ENCODE measurements at regions not wholly inside any gene's neighbourhood (a gene's known extent, or its start where the extent isn't known, plus 50 kb on each side); places are given as distances from the start of the nearest gene placed in this dataset.

DNA sequence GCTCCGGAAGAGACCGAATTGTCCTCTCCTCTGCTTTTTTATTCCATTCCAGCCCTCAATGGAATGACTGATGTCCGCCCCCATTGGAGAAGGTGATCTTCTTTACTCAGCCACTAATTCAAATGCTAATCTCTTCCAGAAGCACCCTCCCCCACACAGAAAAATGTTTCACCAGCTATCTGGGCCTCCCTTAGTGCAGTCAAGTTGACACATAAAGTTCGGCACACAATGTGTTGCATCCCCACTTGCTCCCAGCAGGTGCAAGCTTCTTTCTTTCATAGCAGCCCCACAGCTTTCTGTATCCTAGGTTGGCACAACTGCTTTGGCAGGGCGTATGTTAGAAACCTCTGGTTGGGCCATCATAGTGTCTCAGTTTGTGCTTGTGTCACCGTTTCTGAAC is 73.3 kb upstream of the TLR3 start (continued):
- TF ChIP-seq RXRA (IDR thresholded peaks at IDR 0.05; ENCODE audit: insufficient read depth, low read depth, low read length) (no peak), SIRT6 (IDR thresholded peaks at IDR 0.05; ENCODE audit: low read length) (no peak), RFX5 (IDR thresholded peaks at IDR 0.05; ENCODE audit: borderline replicate concordance, low read depth, low read length) (no peak), EZH2 (IDR thresholded peaks at IDR 0.05; ENCODE audit: low read depth, low read length, severe bottlenecking) (no peak), KDM5A (IDR thresholded peaks at IDR 0.05; ENCODE audit: low read length) (no peak)

Measured in H1 (cell line).